ENCODE measurements at regions not wholly inside any gene's neighbourhood (a gene's known extent, or its start where the extent isn't known, plus 50 kb on each side); places are given as distances from the start of the nearest gene placed in this dataset.
"Not testable (repeated sequence)": the region's sequence is repeated elsewhere in the genome, so short reads cannot be mapped to it uniquely, and the experiment has no call there.

DNA sequence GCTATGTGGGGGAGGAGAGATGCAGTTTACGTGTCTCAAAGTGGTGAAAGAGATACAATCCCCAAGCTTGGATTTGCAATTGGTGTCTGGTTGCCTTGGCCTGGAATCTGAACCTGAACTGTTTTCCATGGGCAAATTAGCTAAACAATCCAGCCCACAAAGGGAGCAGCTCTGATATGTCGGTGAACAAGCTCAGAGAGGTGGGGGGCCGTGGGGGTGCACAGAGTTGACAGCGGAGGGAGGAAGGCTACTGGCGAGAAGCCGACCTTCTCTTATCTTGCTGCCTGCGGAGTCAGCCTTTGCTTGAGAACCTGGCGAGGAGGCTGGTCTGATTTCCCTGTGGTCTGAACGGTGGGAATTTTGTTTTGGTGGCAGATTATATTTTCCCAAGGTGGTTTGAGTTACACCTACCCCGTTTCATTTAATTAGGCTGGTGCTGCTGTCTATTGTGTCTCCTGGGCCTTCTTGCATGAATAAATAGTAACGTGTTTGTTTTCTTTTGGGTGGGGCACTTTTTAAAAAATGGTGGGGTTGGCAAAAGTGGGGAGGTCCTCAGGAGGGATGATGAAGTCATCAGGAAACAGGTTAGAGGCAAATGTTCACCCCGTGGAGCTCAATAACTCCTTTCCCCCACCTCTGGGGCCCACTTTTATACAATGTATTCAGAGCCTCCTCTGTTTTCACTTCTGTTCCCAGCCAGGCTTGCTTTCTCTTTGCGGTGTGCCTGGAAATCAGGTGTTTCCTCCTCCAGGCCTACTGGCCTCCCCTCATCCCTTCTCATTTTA is 80.9 kb upstream of the IGFBP5 start:
- DNase-seq (ENCODE audit: low read depth in 4 of 4, low spot score in 2 of 4) = no peak

DNA sequence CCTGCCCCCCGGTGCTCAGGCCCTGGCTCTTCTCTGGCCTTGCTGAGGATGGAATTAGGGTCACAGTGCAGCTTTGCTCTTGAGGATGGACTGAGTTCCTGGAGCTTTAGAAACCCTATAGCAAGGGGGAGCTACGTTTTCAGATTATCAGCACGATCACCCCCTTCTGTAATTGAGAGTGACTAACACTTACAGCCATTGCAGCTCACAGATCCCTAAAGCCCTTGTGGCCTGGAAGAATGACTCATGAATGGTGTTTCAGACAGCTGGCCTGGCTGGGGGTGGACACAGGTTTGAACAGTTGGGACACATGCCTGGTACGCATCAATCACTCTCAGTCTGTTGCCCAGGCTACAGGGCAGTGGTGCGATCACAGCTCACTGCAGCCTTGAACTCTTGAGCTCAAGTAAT is 79.7 kb upstream of the IGFBP5 start:
- DNase-seq (ENCODE audit: low read depth in 4 of 4, low spot score in 2 of 4) = peak in 1 of 4 donors; percentile 40

DNA sequence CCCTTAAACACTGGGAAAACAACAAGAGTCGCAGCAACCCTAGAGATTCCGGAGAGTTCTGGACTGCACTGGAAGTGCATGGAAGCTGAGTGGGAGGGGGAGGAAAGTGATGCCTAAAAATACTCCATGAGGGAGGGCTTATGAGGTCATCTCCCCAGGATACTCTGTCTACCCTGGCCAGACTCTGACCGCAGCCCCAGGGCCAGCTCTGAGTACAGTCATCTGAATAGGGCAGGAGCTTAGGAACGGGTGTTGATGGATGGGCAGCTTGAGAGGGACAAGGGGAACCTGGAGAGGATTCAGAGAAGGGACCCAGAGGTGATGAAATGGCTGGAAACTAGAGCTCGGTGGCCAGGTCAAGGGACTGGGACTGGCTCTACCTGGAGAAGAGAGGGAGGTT is 79.3 kb upstream of the IGFBP5 start:
- no peak for DNase-seq (ENCODE audit: low read depth in 4 of 4, low spot score in 2 of 4)

DNA sequence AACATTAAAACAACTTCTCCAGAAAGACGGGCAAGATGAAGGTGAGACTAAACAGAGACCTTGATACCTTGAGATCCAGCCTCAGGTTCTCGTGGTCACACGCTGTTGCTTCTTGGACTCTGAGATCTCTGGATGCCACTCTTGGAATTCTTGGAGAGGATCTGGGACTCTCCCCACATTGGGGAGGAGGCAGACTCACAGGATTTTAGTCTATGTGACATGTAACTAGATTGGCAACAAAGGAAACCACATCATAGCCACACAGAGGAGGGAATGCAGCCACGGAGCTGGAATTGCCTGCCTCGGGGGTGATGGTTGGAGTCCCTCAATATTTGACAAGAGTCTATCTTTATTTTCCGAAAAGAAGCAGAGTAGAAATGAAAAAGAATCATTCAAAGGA is 78.8 kb upstream of the IGFBP5 start:
- DNase-seq (ENCODE audit: low read depth in 4 of 4, low spot score in 2 of 4) = no peak

DNA sequence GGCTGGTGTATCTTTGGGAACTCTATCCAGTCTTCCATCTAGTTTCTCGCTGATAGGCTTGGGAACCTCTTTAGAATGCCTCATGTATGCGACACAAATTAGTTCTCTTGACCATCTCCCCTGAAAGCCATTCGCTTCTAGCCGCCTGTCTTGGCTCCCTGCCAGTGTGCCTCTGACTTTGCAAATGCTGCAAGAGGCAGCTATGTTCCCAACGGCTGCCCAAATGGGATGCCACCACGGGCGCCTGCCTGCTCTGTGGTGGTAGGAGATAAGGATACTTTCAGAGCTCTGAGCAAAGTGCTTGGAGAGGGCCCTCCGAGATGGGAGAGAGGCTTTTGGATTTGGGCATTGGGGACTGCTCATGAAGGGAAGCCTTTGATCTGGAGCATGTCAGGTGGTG is 77.7 kb upstream of the IGFBP5 start:
- no peak for DNase-seq (ENCODE audit: low read depth in 4 of 4, low spot score in 2 of 4)

DNA sequence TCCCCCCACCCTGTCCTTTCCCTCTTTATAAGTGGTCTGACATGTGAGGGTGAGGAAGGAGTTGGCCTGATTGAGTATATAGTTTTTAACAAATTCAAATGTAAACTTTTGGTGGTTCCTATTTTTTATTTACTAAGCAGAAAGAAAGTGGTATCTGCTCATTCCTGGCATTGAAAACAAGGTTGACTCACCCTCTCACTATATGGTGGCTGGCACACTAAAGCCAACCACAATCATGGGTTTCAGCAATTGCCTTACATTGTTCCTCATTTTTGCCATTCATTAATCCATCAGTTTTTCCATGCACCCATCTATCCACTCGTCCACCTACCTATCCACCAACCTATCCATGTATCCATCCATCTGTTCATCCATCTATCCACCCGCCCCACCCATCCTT is 75.4 kb upstream of the IGFBP5 start:
- DNase-seq (ENCODE audit: low read depth in 4 of 4, low spot score in 2 of 4) = no peak

DNA sequence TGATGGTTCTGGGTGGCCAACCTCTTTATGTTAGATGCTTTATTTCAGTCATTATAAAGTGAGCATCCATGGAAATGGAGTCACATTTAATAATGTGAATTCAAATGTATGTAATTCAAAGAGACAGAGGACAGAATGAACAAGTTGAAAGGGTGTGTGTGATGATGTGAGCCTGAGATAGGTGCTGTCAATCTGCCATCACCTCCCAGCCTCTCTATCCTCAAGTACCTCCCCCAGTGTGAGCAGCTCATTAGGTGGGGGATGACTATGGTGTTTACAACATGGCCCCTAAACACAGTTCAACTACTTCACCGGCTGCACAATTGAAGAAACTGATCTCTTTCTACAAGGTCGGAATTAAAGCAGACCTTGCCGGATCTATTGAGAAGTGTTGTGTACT is 74.7 kb upstream of the IGFBP5 start:
- DNase-seq (ENCODE audit: low read depth in 4 of 4, low spot score in 2 of 4) = no peak

DNA sequence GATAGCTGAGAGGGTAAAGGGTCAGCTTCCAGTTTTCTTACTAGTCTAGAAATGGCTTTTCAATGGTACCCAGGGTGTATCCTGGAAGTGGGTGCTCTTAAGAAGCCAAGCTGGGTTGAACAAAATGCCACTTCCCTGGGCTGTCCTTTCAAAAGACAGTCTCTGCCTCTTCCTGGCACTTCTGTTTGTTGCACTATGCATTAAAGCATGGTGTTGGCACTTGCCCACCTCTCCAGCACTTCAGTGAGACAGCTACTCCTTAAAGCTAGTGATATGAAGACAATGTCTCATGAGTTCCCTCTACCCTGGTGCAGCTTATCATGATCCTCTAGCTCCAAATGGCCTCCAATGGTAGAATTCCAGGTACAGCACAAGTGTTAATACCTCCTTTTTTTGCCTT is 74.3 kb upstream of the IGFBP5 start:
- no peak for DNase-seq (ENCODE audit: low read depth in 4 of 4, low spot score in 2 of 4)

DNA sequence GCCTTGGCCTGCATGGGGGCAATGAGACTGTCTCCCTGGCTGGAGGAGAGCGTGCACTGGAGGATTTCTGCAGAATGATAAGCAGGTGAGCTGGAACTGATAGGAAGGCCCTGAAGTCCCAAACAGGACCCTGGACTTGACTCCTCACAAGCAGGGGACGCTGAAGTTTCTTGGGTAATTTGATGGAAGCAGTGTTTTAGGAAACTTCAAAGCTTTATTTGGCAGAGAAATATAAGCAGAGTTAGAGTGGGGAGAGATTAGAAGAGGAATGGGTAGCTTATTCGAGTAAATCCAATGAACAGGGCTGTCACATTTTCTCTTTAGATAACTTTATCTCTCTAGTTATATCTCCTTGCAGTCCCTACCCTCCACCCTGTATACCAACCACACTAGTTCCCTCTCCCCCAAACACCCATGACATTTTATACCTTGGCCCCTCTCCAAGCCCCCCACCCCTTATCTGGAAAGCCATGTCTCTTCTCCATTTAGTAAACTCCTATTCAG is 73.6 kb upstream of the IGFBP5 start:
- DNase-seq (ENCODE audit: low read depth in 4 of 4, low spot score in 2 of 4) = no peak

DNA sequence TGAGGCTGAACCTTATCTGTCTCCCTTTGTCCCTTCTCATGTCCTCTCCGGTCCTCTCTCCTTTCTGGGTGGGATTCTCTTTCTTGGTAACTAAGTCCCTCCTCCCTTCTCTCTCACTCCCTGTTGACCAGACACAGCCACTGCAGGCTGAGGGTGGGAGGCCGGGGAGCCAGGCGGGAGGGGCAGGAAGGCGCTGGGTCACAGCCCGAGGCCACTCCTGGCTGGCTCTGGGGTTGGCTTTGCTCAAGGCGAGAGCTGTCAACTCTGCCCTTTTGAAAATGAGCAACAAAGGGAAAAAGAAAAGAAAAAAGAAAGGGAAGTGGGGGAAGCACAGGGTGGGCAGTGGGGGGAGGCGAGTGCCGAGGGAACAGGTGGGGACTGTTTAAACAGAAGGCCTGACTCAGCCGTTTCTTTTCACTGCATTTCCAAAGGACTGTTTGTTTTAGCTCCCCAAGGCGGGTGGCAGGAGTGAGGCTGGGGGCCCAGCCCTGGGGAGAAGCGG is 70.5 kb upstream of the IGFBP5 start:
- peak in 1 of 4 donors; percentile 40 for DNase-seq (ENCODE audit: low read depth in 4 of 4, low spot score in 2 of 4)

DNA sequence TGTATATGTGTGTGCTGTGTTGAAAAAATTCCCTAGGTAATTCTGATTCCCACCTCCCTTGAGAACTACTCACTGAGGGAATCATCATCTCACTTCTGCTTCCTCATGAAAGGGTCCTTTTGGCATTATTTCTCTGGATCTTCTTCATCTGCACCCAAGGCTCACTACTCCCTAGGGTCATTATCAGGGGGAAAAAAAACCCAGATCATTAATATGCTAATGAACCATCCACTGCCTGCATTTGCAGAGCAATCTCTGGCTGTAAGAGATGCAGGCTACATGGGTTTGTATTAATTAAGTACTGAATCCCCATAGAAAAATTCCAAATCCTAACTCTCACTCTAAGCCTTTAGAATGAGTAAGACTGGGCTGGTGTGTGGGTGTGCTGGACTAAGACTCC is 68.0 kb upstream of the IGFBP5 start:
- DNase-seq (ENCODE audit: low read depth in 4 of 4, low spot score in 2 of 4) = no peak

DNA sequence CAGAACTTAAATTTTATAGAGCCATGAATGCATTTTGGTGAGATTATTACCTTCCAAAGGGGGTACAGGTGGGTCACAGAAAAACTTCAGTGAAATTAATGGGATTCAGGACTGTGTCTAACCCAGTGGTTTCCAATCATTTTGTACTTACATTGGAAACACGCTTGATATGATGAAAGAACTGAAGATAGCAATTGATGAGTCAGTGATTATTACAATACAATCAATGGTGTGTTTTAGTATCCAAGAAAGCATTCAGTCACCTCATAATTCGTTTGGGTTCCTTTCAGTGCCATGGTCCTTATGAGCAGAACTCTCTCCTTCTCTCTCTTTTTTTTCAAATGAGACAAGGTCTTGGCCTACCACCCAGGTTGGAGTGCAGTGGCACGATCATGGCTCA is 66.5 kb upstream of the IGFBP5 start:
- no peak for DNase-seq (ENCODE audit: low read depth in 4 of 4, low spot score in 2 of 4)

DNA sequence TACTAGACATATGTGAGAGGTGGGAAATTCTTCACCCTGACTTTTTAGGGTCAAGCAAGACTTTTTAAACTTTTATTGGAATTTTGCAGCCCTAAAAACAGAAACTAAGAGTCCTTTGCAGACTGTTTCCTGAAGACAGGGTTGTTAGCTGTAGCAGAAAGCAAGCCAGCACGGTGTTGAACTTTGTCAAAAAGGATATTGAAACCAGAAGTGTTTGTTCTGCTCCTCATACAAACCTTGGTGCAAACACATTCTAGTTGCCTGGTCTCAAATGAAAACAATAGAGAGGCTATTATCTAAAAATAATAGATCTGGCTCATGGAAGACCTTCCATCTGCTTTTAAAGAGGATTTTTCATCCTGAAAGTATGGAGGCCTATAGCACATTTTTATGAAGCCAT is 65.8 kb upstream of the IGFBP5 start:
- DNase-seq (ENCODE audit: low read depth in 4 of 4, low spot score in 2 of 4) = no peak

DNA sequence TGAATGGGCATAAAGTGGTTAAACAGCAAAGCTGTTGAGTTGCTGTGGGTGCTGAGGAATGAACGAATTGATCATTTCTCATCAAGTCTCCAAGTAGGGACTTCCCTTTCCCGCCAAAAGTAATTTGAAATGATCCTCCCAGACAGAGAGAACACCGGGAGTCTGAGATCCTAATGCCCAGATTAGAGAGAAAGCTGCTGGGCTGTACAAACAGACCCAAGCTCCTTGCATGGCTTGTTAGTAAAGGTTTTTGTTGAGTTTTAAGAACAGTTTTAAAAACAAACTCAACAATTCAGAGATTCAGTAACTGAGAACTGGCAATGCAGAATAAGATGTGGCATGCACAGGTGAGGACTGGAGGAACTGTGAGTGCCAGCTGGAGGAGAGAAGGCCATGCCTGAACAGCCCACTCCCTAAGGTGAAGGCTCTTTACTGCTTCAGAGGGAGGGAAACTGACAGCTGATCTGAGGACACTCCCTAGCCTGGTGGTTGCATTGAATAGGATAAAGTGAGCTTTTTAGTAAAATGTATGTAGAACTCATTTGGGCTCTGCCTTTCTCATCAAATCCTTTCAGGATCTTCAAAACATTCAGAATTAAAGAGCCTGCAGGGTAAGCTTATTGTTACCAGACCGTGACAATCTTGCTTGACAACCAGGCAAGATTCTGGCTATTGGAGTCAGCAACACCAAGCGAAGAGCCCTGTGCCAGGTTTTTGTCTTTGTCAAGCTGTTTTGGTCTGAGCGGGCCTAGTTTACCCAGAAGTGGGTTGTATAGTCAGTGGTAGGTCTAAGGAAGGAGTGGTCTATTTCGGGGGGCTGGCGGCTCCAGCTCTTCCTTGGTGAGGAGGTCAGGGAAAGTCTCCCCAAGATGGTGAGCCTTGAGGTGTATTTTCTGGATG is 63.2 kb upstream of the IGFBP5 start:
- no peak for DNase-seq (ENCODE audit: low read depth in 4 of 4, low spot score in 2 of 4)

DNA sequence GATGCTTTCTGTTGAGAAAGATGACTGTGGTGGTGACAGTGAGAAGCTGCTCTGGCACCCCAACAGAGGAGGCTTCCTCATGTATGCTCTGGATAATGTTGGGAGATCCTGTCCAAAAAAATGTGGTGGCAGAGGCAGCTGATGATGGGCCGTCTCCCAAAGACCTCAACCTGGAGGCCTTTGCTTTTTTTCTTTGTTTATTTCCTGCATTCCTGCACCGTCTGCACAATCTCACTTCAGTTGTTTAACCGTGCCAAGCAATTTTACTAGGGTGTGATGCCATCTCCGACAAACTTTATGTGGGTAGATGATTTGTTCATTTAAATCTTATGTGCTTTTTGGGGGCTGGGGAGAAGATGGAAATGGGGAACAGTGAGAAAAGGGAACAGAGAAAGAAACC is 62.2 kb upstream of the IGFBP5 start:
- no peak for DNase-seq (ENCODE audit: low read depth in 4 of 4, low spot score in 2 of 4)

DNA sequence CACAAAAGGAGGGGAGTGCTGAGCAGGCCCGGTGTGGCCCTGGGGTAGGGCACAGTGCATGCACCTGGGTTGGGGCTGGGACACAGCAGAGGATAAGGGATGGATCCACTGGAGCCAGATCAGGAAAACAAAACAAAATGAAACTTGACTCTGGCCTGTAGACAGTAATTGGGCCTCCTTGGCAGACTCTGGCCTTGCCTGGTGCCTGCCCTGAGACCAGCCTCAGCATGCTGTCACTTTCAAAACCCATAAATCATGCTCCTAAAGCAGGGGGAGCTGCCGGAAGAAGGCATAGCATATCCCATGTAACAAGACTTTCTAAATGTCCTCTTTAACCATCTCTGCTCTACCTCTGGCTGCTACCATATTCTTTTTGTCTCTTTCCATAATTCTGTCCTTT is 61.1 kb upstream of the IGFBP5 start:
- DNase-seq (ENCODE audit: low read depth in 4 of 4, low spot score in 2 of 4) = no peak

DNA sequence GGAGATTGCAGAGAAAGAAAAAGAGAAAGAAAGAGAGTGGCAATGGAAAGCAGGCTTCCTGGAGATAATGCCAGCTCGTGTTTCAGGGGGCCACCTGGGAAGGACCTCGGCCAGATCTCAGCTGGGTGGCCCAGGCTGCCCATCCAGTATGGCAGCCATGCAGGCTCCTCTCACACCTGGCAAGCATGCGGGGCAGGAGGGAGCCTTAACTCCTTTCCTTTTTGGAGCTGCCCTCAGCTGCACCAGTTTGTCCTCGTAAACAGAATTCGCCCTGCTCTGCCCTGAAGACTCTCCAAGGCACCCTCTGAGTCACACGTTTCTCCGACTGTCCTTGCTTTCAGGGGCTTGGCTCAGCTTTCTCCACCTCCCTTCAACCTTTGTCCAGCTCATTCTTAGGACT is 59.5 kb upstream of the IGFBP5 start:
- DNase-seq (ENCODE audit: low read depth in 4 of 4, low spot score in 2 of 4) = no peak

DNA sequence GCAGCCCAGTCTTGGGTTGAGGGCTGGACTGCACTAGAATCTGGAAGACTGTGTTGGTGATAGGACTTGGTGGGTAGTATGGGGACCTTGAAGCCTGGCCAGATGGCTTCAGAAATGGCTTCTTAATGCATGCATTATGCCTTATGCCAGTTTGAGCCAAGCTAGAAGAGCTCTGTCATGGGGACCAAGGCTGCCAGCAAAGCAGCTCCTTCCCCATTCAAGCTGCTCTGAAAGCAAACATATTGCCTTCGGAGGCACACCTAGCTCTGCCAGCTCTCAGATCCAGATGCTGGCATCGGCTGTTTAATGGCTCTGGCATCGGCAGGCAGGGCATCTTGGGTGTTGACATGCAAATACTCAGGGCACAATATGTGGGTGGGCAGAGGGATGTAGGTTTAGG is 59.0 kb upstream of the IGFBP5 start:
- DNase-seq (ENCODE audit: low read depth in 4 of 4, low spot score in 2 of 4) = no peak

DNA sequence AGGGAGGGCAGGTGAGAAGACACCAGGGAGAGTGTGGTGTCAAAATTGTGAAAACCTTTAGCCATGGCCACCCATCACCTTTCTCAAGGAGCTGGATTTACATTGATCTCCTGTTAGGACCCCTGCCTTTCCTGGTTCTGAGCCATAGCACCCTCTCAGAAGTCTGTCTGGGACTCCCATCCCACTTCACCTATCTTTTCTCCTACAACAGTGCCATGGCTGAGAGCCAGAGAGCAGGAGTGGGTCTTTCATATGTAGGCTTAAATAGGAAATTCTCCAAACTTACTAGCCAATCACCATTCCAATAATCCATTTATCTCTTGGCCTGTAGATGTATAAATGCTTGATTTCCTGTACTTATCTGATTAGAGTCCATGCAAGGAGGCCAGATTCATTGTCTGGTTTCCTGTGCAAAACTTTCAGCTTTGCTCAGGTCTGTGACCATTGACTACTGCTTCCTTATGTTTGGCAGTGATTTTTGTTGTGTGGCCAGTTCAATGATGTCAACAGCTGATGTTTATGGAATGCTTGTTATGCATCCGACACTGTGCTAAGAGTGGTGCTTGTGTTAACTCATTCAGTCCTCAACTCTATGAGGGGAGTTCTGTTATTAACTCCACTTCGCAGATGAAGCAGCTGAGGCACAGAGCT is 57.6 kb upstream of the IGFBP5 start:
- no peak for DNase-seq (ENCODE audit: low read depth in 4 of 4, low spot score in 2 of 4)

DNA sequence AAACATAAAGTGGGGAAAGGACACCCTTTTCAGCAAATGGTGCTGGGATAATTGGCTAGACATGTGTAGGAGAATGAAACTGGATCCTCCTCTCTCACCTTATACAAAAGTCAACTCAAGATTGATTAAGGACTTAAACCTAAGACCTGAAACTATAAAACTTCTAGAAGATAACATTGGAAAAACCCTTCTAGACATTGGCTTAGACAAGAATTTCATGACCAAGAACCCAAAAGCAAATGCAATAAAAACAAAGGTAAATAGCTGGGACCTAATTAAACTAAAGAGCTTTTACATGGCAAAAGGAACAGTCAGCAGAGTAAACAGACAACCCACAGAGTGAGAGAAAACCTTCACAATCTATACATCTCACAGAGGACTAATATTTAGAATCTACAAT is 55.4 kb upstream of the IGFBP5 start:
- not testable (repeated sequence) for DNase-seq (ENCODE audit: low read depth in 4 of 4, low spot score in 2 of 4)

DNA sequence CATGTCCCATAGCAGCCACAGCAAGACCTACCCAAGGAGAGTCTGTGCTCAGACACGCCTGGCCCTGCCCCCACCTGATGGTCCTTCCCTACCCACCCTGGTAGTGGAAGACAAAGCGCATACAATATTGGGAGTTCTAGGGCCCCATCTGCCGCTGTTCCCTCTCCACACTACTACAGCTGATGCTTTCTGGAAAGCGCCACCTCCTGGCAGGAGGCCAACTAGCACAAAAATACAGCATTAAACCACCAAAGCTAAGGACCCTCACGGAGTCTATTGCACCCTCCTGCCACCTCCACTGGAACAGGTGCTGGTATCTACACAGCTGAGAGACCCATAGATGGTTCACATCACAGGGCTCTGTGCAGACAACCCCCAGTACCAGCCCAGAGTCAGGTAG is 50.9 kb upstream of the IGFBP5 start:
- not testable (repeated sequence) for DNase-seq (ENCODE audit: low read depth in 4 of 4, low spot score in 2 of 4)

All from left renal cortex interstitium (tissue), 4 donors.